Muscle of arm (tissue), 1 donor: ENCODE measurements at regions not wholly inside any gene's neighbourhood (a gene's known extent, or its start where the extent isn't known, plus 50 kb on each side); places are given as distances from the start of the nearest gene placed in this dataset.

Source experiments
- DNase-seq: peaks from one replicate; pipeline ENCODE4 v3.0.0-alpha.2; 2013

DNA sequence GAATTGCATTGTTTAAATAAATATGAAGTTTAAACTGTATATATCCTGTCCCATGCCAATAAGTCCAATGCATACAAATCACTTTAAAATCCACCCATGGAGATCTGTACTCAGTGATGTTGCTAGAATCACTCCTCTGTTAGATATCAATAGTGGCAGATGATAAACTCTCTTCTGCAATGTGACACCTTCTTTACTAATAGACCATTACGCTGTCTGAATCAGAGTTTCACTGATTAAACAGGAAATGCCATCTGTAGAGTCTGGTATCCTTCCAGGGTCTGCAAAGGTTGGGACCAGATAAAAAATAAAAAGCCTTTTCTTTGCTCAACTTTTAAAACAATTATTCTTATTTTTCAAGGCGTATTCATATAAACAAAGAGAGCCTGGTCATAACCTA is 134.5 kb downstream of the EDN3 start:
- no peak for DNase-seq

DNA sequence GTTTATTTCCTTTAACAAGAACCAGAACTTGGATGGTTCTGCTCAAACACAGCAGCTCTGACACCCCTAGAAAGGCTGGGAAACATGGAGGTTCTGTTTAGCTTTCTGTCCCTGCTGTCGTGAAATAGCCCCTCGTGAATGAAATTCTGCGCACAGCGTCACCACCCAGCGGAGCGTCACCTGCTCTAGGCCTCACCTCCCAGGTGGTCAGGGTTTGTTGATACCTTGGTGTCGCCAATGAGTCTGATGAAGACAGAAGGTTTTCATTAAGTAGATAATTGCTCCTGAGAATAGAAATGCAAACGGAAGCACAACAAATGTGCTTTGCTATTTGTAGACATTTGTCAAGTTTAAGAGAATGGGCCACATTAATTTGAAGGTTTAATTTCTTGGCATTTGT is 135.1 kb downstream of the EDN3 start:
- DNase-seq, result no peak

DNA sequence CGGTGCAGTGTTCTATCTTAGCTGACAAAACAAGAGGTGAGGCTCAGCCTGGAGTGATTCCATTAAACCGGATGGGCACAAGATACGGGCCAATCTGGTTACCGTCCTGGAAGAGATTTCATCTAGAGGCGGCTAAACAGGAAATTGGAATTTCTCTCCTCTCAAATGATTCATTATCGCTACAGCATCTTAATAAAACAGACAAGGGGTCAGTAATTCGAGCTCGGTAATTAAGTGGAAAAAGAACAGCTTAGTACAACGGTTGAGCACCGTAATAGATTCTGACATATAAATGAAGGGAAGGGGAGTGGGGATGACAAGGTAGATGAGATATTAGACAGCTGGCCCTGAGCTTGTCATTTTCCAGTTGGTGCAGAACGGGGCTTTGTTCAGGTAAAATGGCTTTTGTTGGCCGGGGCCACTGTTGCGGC is 137.2 kb downstream of the EDN3 start:
- DNase-seq, result no peak

DNA sequence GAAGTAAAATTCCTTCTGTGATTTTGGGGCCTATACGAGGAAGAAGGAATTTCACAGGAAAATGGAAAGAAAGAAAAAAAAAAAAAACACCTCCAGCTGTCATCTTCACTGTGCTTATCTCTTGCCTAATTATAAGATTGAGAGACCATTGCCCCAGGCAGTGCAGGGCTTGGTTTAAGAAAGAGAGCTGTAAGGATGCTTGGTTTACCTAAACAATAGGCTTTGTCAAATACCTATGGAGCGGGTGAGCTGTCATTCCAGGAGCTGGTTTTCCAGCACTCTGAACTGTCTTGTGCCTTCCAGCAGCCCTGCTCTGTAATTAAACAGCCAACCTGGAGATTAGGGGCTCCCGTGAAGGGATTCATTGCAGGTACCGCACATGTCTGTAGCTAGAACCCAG is 137.8 kb downstream of the EDN3 start:
- no peak for DNase-seq

DNA sequence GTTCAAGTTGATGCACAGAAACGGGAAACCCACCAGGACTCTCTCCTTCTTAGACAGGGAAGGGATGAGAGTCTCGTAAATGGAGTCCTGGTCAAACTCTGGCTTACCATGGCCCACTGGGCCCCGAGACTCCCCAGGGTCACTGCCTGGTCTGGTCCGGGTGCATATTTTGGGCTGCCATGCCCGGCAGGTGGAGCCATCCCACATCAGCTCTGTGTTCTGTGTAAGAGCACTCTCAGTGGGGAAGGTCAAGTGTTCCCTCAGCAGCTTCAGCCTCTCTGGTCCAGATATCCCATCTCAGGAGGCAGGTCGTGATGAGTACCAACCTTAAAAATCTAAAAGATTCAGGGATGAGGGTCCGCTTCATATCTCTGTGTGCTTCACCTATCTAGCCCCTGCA is 138.8 kb downstream of the EDN3 start:
- no peak for DNase-seq

DNA sequence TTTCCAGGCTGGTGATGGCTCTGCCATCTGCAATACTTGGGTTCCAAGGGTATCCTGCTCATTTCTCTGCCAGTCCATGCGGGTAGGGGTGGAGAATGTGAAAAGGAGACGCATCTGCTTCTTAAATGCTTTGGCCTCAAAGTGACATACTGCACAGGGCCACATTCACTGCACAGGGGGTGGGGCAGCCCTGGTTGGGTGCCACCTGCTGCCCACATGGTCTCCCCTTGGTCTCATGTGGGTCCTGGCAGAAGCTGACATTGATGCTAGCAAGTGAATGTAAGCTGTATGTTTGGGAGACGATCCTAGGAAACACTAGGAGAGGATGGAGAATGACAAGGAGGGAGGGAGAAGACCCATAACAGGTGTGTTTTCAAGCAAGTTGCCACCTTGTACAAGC is 140.9 kb downstream of the EDN3 start:
- DNase-seq, result no peak

DNA sequence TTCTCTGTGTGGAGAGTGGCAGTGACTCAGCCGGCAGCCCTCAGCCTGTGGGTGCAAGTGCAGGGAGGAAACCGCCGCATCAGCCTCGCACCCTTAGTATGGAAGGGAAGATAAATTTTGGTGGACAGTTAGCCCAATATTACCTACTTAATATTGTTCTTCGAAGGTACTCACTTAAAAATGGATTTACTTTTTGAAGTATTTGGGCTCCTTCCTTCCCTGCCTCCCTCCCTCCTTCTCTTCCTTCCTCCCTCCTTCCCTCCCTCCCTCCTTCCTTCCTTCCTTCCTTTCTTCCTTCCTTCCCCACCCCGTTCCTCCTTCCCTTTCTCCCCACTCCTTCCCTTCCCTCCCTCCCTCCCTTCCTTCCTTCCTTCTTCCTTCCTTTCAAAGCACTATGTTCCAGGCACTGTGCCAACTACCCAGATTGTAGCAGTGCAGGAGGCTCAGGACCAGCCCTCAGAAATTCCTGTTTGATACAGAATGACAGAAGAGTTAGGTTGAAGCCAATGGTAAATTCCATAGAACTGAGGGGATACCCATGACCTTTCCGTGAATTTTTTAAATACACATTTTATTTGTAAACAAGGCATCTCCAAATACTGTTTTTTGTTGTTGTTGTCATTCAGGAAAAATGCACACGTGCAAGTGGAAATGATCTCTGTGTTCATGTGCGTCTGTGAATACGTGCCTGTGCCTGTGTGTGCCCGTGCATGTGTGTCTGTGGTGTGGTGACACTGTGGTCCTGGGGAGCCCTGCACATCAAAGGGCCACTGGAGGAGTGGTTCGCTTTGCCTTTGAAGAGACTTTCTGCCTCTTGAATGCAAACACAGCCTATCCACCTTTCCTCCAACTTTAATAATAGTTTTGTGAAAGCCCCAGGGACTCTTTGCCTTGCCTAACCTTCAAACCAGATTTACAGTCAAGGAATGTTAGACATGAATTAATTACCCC is 141.7 kb downstream of the EDN3 start:
- DNase-seq, result no peak

DNA sequence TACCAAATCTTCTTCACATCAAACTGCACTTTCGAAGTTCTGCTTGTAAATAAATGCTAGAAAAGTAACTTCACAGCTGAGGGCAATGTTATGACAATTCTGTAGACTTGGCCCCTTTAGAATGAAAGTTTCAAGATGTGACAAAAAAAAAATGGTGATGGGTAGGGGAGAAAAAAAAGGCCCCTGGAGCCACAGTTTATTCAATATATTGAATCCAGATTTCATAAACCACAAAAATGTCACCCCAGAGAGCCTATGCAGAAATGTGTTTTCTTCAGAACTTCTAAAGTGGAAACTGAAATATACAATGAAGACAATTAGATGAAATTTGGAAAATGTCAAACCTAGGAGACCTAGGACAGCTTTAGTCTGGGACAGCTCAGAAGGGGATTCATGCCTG is 143.1 kb downstream of the EDN3 start:
- no peak for DNase-seq

DNA sequence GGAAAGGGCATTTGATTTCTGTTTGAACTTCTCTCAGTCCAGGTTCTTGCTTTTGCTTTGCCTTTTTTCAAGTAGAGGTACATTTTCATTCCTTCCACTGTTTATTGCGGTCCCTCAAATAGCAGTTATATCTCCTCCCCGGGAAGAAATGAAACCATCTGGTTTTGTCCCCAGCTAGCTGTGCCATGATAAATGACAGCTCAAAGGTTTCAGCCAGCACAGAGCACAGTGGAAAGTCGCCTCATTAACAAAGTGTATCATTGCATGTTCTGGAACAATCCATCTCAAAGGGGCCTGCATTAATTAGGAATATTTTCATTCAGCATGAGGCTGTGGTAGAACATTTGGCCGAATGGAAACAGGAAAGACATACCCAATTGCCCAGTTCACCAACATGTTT is 146.0 kb downstream of the EDN3 start:
- DNase-seq, result no peak

DNA sequence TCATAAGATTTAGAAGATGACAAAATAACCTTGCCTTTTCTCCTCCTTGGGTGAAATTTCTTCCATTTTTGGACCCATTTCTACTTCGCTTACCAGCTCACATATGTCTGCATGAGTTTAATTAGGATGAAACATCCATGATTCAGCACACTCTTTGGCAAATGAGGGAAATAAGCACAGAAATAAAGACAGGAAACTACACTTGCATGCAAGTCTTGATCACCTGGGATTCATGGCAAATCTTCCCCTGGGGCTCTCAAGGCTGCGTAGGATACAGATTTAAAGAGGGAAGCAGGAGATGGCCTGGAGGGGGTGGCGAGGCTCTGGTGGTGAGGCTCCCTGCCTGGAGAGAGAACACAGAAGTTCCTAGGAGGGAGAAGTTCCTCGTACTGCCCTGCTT is 147.8 kb downstream of the EDN3 start:
- DNase-seq, result no peak

DNA sequence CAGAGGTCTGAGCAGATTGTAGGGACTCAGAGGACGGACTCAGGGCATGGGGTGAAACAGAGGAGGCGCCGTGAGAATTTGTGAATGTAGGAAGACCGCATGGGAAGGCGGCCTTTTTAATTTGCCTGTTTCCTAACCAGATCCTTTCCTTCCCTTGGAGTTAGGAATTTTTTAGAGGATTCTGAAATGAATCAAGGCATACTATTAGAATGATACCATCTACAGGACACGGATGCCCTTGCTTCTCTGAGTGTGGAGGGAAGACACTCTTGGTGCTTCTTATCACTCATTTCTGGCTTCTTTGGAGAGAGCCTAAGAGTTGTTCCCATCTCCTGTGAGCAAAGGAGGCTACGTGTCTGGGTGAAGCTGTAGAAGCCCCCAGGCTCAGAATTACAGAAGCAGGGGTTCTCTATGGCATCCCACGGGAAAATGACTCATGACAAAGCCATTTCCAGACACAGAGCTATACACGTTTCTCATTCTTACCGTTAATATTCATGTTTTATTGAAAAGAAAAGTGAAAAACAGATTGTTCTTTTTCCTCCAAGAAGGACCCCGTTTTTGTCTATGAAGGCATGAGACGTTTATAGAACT is 148.5 kb downstream of the EDN3 start:
- DNase-seq, result no peak

DNA sequence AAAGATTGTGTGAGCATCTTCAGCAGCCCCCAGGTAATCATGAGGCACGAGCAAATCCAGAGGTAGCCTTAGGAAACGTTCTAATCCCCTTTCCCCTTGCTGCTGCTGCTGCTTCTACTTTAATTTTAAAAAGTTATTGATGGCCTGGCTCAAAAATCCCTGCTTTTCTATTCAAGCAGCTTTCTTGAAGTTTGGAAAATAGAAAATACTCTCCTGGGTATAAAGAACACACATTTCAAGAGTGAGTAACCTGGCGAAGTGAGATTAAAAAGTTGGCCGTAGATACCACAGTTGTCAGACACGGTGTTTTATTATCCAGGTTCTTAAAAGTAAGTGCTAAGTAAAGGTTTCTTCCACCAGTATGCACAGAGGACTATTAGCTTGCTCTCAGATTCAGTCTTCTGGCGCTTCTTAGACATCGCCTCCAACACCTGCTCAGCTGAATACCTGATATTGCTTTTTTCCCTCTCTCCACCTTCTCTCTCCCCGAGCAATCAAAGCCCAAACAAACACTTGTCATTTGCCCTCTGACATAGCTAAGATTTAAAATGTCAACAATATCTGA is 150.7 kb downstream of the EDN3 start:
- DNase-seq, result peak; percentile 51

DNA sequence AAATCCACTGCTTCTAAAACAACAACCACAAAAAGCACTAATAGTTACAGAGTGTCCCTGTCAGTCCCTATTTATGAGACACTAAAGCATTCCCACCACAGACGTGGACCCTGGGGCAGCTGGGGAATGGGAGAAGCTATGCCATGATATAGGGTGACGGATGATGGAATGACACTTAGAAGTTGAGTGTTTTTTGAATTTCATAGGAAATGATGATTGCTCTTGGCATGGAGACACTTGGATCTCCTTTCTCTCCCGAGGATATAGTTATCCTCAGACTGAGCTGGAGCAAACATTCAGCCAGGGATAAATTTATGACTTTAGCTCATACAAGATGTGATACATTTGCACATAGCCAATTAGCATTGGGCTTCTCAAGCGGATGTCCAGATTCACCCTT is 151.2 kb downstream of the EDN3 start:
- DNase-seq, result peak; percentile 82

DNA sequence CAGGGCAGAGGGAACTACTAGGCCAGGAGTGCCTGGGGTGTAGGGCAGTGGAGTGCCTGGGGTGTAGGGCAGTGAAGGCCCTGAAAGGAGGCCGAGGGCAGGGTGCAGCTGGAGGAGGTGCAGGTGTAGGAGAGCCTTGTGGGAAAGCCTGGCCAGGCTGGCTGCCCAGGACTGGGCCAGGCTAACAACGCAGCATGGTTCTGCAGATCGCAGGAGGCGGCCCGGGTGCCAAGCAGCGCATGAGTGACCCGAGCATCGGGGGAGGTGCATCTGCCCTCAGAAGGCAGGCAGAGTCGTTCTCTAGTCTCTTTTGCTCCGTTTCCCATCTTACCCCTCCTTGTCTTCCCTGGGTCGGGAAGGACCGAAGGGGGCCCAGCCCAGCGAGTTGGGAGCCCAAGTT is 151.5 kb upstream of the PHACTR3 start:
- DNase-seq, result no peak

DNA sequence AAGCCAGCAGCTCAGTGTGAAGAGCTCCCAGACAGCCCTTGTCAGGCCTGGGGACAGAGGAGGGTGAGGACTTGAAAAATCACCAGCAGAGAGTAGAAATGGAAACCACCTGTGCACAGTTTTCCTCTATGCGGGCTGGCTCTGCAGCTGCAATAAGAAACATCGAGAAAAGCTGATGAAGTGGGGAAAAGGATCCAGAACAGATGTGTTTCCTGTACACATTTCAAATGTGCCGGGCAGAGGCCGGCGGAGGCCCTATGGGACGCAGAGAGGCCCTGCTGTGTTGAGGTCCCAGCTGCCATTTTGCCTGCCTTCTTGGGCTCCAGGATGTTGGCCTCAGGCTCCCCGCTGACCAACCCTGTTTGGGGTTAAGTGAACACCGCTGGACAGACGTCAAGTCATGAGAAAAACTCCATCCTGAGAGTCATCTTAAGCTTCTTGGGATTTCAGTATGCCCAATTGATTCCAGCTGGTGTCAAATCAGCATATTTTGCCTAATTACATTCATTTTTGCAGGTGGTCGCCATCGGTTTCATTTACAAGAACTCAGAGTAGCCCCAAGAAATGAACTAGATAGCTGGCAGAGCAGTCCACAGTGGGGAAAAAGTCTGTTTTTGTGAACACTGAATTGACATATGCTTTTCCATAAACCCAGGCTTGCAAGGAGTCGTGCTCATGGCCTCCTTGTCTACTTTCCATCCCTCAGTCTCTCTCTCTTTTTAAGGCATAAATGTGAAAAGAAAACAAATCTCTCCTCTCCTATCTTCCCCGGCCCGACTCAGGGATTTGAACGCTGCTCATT is 150.4 kb upstream of the PHACTR3 start:
- DNase-seq, result peak; percentile 86

DNA sequence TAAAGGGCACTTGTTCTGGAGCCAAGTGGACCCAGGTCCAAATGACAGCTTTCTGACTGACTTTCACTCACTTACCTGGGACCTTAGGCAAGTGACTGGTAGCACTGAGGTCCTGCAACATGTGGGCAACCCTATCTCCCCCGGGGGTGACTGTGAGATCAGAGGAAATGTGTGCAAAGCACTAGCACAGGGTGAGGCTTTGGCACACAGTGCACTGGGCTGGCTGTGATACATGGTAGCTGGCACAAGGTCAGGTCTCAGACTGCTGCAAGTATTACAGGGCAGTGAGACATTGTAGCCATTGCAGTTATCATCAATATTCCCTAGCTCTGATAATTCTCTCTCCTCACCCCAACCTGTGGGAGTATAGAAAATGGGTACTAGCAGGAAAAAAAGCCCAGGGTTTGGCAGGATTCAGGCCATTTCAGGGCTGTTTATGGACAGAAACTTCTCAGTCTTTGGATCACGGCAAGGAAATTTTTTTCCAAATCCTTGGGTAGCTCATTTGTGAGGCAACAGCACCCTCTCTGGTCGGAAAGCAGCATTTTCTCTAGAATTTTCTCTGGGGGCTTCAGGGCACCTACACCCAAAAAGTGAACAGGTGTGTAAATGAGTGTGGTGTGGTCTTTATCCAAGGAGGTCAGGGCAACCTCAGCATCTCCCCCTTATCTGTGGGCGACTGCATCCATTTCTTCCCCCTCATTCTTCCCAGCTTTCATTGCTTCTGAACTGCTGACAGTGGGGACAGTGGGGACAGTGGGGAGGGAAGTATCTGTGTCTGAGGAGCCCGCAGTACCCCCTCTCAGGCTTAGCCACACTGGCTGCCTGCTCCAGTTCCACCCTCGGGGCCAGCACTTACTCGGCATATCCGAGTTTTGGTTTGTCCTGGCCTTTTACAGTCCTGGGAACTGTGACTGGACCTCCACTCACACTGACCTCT is 148.7 kb upstream of the PHACTR3 start:
- peak; percentile 72 for DNase-seq

DNA sequence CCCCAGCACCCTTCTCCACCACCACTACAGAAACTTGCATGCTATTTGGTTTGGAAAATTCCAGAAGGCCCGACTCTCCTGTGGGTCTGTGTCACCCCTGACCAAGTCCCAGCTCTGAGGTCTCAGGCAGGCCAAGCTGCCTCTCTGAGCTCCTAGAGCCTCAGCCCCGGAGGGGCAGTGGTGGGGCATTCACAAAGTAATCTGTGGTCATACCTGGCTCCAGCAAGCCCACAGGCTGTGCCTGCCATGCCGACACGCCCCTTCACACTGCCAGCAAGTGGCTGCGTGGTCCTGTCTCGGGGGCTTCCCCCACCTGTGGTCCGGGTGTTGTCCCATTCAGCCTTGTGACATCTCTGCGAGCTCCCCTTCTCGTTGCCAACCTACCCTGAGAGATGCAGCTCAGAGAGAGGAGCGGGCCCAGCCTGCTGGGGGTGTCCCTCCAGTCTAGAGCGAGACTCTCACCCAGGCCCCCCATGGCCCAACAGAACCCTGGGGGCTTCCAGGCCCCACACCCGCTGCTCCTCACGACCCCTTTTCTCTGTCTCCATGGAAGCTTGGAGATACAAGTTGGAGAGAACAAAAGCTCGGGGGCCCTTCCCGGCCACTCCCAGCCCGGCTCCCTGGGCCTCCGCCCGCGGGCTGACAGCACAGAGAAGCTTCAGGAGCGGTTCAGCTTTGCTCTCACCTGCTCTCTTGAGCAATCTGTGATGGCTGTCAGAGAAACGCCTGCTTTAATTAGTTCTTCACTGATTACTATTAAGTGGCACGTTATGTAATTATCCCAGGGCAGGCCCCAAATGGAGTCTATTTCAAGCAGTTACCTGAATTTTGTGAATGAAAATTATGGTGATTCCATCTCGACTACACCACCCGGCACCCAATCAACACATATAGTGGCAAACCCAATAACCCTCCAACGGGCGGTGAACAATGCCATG is 147.7 kb upstream of the PHACTR3 start:
- no peak for DNase-seq

DNA sequence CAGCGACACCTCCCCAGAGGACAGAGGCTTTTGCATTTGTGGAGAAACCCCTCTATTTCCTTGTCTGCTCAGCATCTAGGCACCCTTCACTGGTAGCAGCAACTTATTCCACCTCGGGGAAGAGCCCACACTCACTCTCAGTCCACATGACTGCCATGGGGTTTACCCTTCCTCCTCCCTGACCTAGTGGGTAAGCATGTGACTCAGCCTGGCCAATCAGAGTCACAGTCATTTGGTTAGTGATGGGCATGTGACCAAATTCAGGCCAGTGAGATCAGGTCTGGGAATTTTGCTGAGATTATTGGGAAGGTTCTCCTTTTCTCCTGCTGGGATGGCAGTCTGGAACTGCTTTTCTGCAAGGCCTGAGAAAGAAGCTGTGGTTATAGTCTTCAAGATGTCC is 145.7 kb upstream of the PHACTR3 start:
- no peak for DNase-seq

DNA sequence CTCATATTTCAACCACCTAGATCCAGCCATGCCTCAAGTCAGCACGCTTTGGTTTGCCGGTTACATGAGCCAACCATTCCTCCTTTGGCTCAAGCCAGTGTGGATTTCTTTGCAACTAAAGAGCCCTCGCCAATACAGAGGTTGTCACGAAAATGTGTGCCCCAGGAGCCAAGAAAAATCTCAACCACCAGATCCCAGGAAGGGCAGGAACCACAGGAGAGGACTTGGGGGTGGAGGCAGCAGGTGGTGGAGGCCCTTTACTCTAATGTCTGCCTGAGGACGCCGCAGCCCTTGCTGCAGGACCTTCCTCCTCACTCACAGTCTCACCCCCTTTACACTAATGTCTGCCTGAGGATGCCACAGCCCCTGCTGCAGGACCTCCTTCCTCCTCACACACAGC is 144.8 kb upstream of the PHACTR3 start:
- DNase-seq, result no peak

DNA sequence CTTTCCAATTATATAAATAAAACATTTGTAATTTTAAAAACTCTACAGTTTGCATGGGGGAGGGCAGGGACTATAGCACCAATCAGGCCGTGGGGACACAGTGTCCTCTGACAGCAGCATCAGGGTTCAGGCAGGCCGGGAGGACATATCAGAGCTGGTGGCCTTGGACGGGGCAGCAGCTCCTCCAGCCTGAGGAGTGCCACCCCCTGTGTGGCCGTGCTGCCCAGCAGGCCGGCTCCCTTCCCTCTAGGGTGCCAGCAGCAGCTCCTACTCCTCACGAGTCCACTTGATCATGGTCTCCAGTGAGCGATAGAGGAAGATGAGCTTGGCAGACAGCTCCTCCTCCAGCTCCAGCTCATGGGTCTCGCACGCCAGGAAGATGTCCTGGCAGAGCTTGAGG is 144.0 kb upstream of the PHACTR3 start:
- DNase-seq, result no peak
